ENCODE measurements at regions not wholly inside any gene's neighbourhood (a gene's known extent, or its start where the extent isn't known, plus 50 kb on each side); places are given as distances from the start of the nearest gene placed in this dataset.

GRCh38 chr10:10225136-10225676 is 792.5 kb upstream of the CELF2 start:
- no peak for DNase-seq (ENCODE audit: low read depth)
- TF ChIP-seq, protein P1, sequence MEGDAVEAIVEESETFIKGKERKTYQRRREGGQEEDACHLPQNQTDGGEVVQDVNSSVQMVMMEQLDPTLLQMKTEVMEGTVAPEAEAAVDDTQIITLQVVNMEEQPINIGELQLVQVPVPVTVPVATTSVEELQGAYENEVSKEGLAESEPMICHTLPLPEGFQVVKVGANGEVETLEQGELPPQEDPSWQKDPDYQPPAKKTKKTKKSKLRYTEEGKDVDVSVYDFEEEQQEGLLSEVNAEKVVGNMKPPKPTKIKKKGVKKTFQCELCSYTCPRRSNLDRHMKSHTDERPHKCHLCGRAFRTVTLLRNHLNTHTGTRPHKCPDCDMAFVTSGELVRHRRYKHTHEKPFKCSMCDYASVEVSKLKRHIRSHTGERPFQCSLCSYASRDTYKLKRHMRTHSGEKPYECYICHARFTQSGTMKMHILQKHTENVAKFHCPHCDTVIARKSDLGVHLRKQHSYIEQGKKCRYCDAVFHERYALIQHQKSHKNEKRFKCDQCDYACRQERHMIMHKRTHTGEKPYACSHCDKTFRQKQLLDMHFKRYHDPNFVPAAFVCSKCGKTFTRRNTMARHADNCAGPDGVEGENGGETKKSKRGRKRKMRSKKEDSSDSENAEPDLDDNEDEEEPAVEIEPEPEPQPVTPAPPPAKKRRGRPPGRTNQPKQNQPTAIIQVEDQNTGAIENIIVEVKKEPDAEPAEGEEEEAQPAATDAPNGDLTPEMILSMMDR (IDR thresholded peaks at IDR 0.05; ENCODE audit: low read depth, low read length, missing control alignments): no peak
- H3K4me3 ChIP-seq (ENCODE audit: low read depth, low read length): no peak overlapping the region

GRCh38 chr10:10233229-10233628 is 784.4 kb upstream of the CELF2 start:
- TF ChIP-seq, protein P1 (IDR thresholded peaks at IDR 0.05; ENCODE audit: low read depth, low read length, missing control alignments): no peak
- DNase-seq (ENCODE audit: low read depth): no peak
- H3K4me3 ChIP-seq (ENCODE audit: low read depth, low read length): no peak overlapping the region

DNA sequence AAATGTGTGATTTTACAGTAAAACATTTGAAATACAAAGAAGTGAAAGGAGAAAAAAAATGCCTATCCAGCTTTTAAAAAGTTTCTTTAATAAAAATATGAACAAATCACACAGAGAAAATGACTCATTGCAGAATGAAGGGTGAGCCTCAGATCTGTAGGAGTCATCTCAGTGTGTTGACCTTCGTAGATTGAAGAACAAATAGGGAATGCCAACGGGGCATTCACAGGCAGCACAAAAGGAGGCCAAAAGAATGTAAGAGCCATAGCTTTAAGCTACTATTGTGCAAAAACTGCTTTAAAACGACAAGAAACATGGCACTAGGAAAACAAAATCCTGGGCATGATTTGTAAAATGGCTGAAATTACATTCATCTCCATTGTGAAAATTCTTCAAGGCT is 782.7 kb upstream of the CELF2 start:
- DNase-seq (ENCODE audit: low read depth): no peak
- TF ChIP-seq, protein P1 (IDR thresholded peaks at IDR 0.05; ENCODE audit: low read depth, low read length, missing control alignments): no peak

DNA sequence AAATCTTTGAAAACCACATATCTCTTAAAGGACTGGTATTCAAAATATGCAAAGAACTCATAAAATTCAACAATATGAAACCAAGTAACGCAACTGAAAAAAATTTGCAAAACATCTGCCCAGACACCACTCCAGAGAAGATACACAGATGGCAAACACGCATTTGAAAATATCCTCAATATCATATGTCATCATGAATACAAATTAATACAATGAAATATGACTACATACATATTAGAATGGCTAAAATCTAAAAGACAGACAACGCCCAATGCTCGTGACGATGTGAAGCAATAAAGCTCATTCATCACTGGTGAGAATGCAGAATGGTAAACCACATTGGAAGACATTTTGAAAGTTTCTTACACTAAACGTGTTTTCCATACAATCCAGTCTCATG is 770.1 kb upstream of the CELF2 start:
- TF ChIP-seq, protein P1 (IDR thresholded peaks at IDR 0.05; ENCODE audit: low read depth, low read length, missing control alignments): no peak
- DNase-seq (ENCODE audit: low read depth): no peak
- no peak overlapping the region for H3K4me3 ChIP-seq (ENCODE audit: low read depth, low read length)

More for the DNA sequence above, 782.7 kb upstream of the CELF2 start:
- no peak overlapping the region for H3K4me3 ChIP-seq (ENCODE audit: low read depth, low read length)

- DNase-seq (ENCODE audit: low read depth): no peak
- H3K4me3 ChIP-seq (ENCODE audit: low read depth, low read length): no peak overlapping the region
- TF ChIP-seq, protein P1 (IDR thresholded peaks at IDR 0.05; ENCODE audit: low read depth, low read length, missing control alignments): no peak
Measured at GRCh38 chr10:10256860-10257259, 760.8 kb upstream of the CELF2 start.

DNA sequence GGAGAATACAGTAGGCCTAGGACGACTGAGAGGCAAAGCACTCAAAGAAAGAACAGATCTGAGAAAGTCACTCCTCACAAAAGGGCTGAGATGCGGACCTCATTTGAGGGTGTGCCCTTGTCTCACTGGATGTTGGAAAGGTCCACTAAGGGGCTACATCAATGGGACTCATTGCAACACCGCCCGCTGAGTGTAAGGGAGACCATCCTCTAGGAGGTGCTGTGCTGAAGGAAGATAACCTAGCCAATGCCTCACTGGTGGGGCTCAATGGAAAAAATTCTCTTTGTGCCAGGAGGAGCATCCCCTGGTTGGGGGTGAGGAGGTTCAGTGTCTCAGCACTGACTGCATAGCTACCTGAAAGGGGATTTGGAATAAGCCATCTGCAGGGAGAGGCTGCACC is 758.7 kb upstream of the CELF2 start:
- H3K4me3 ChIP-seq (ENCODE audit: low read depth, low read length): no peak overlapping the region
- TF ChIP-seq, protein P1 (IDR thresholded peaks at IDR 0.05; ENCODE audit: low read depth, low read length, missing control alignments): no peak
- DNase-seq (ENCODE audit: low read depth): no peak
